PC-3 (cell line): ENCODE measurements at regions not wholly inside any gene's neighbourhood (a gene's known extent, or its start where the extent isn't known, plus 50 kb on each side); places are given as distances from the start of the nearest gene placed in this dataset.

Source experiments
- CTCF ChIP-seq: fragments of 300-600 bp; sonication (generic); conservative IDR thresholded peaks from 2 replicates; pipeline ENCODE4 v1.5.1; 2017; ENCODE audit warnings: antibody characterized with exemption, low read depth, mild to moderate bottlenecking, low read length
- EZH2 ChIP-seq: fragments of 300-600 bp; sonication (generic); IDR thresholded peaks from one replicate; pipeline ENCODE4 v1.6.1; 2017; ENCODE audit warnings: antibody characterized with exemption, mild to moderate bottlenecking, low read length; ENCODE audit not compliant: unreplicated experiment

GRCh38 chr20:7308163-7308562, 540.7 kb downstream of the BMP2 start:
- TF ChIP-seq CTCF (no peak), EZH2 (no peak)
